ENCODE measurements at regions not wholly inside any gene's neighbourhood (a gene's known extent, or its start where the extent isn't known, plus 50 kb on each side); places are given as distances from the start of the nearest gene placed in this dataset.

- no peak for DNase-seq
Measured at GRCh38 chr3:39751286-39751685, 58.1 kb upstream of the MYRIP start.

- DNase-seq: no peak
Measured at GRCh38 chr3:39752019-39752637, 57.3 kb upstream of the MYRIP start.

GRCh38 chr3:39752751-39753150 is 56.7 kb upstream of the MYRIP start:
- no peak for DNase-seq

- no peak for DNase-seq
Measured at GRCh38 chr3:39753391-39753790, 56.0 kb upstream of the MYRIP start.

- DNase-seq: no peak
Measured at GRCh38 chr3:39754549-39754948, 54.9 kb upstream of the MYRIP start.

- DNase-seq: no peak
Measured at GRCh38 chr3:39755100-39755499, 54.3 kb upstream of the MYRIP start.

- no peak for DNase-seq
Measured at GRCh38 chr3:39757307-39757706, 52.1 kb upstream of the MYRIP start.
